ENCODE measurements at regions not wholly inside any gene's neighbourhood (a gene's known extent, or its start where the extent isn't known, plus 50 kb on each side); places are given as distances from the start of the nearest gene placed in this dataset.

- TF ChIP-seq EZH2 (IDR thresholded peaks at IDR 0.05; ENCODE audit: insufficient read depth, poor library complexity, severe bottlenecking) (no peak), EZH2phosphoT487 (IDR thresholded peaks at IDR 0.05; ENCODE audit: insufficient read depth, low read depth) (no peak)
These were observed 435.9 kb upstream of the TLE4 start for GRCh38 chr9:79135681-79136415.

Measured in GM23248 (cell line).